Skin epidermis (tissue), 12 donors: ENCODE measurements at regions not wholly inside any gene's neighbourhood (a gene's known extent, or its start where the extent isn't known, plus 50 kb on each side); places are given as distances from the start of the nearest gene placed in this dataset.

Source experiments
- H3K27ac ChIP-seq, 21 experiments: fragments of 200-600 bp; sonication (generic) in 11 of 21; one replicate each; pipeline ENCODE4 v1.5.0; 2020; ENCODE audit warnings: mild to moderate bottlenecking in 3 of 21, inconsistent platforms in 2 of 21, moderate library complexity in 2 of 21
- H3K4me3 ChIP-seq, 7 experiments: fragments of 200-600 bp; sonication (generic) in 2 of 7; one replicate each; pipeline ENCODE4 v1.5.0; 2020; ENCODE audit warnings: inconsistent platforms in 2 of 7, mild to moderate bottlenecking in 2 of 7, moderate library complexity in 1 of 7

- H3K4me3 ChIP-seq, result no peak overlapping the region
- H3K27ac ChIP-seq, result no peak overlapping the region
These were observed 60.1 kb upstream of the ZSWIM2 start for GRCh38 chr2:186909095-186909494.

- no peak overlapping the region for H3K27ac ChIP-seq
These were observed 58.9 kb upstream of the ZSWIM2 start for GRCh38 chr2:186907897-186908296.

DNA sequence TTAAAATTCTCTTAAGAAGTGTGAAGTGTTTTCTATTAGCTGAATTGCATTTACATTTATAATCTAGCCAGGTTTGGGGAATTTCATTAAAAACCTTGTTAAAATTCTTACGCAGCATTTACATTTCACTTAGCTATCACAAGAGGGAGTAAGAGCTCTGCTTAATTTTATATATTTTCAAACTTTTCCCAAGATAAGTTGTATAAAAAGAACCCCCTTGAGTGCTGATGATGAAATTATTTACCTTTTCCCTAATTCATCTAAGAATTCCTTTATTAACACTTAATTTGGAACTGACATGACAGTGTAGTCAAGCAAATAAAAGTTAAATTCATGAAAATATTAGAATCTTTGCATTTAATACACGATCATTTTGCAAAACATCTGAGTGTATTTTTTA lies 54.2 kb upstream of the ZSWIM2 start:
- Histone ChIP-seq H3K4me3 (no peak overlapping the region), H3K27ac (no peak overlapping the region)

More at GRCh38 chr2:186907897-186908296, 58.9 kb upstream of the ZSWIM2 start:
- H3K4me3 ChIP-seq, result no peak overlapping the region
